ENCODE measurements at regions not wholly inside any gene's neighbourhood (a gene's known extent, or its start where the extent isn't known, plus 50 kb on each side); places are given as distances from the start of the nearest gene placed in this dataset.

GRCh38 chr5:166710271-166710670 is 1581.2 kb upstream of the WWC1 start:
- intact Hi-C loops (cut with micrococcal nuclease; ENCODE audit: unreplicated experiment) (no loop called here), in situ Hi-C loops (cut with MboI) (no loop called here)
- Histone ChIP-seq H3K27ac (ENCODE audit: control insufficient read depth, insufficient read depth) (no peak overlapping the region), H3K4me3 (no peak overlapping the region), H3K36me3 (ENCODE audit: control insufficient read depth in 2 of 2, insufficient read depth in 2 of 2, low read length in 1 of 2) (no peaks in the 10 kb centered on the region), H4K20me1 (ENCODE audit: control insufficient read depth, insufficient read depth) (no peaks in the 10 kb centered on the region), H3K79me2 (ENCODE audit: control insufficient read depth, insufficient read depth, low read length) (no peaks in the 10 kb centered on the region), H3K9me3 (replicated peaks; ENCODE audit: control insufficient read depth, insufficient read depth, low read length) (no peaks in the 10 kb centered on the region; the same call in 2 of the 3 replicates), H2AFZ (ENCODE audit: control insufficient read depth, low read depth, low read length) (no peak overlapping the region), H3K27me3 (replicated peaks in 1 of 2; ENCODE audit: control insufficient read depth in 2 of 2, insufficient read depth in 2 of 2, low read length in 1 of 2) (no peaks in the 10 kb centered on the region), H3K4me2 (ENCODE audit: control insufficient read depth, insufficient read depth) (no peak overlapping the region), H3K9ac (ENCODE audit: control insufficient read depth, insufficient read depth, low read length) (no peak overlapping the region), H3K4me1 (ENCODE audit: control insufficient read depth, insufficient read depth, low read length) (no peaks in the 10 kb centered on the region)
- BruUV-seq (replicated peaks) = no TSS peak
- ChIA-PET SMC1A (ENCODE audit: uncharacterized antibody, unreplicated experiment) (no interaction called here), RAD21 (ENCODE audit: unreplicated experiment) (no interaction called here), POLR2A (no interaction called here), CTCF (no interaction called here)
- 3% methylated on average over 2 of the region's 2 CpGs for WGBS (ENCODE audit: insufficient coverage, insufficient replicate concordance, low lambda C conversion rate, missing lambda C conversion rate)
- TF ChIP-seq RCOR1 (conservative IDR thresholded peaks at IDR 0.05; ENCODE audit: low read depth, low read length) = no peak
- TF ChIP-seq STAT1 (conservative IDR thresholded peaks at IDR 0.05) = no peak
- no peak for TF ChIP-seq CUX1 (IDR thresholded peaks at IDR 0.05; ENCODE audit: insufficient replicate concordance, low read depth, low read length)
- no peak for TF ChIP-seq USF1 (IDR thresholded peaks at IDR 0.05; ENCODE audit: borderline replicate concordance, extremely low read length, insufficient read depth, low read depth, low read length)
- no peak for TF ChIP-seq SIN3A (IDR thresholded peaks at IDR 0.05; ENCODE audit: low read depth, low read length)
- no peak for TF ChIP-seq SP1 (IDR thresholded peaks at IDR 0.05; ENCODE audit: low read depth, low read length)
- no peak for TF ChIP-seq SUPT20H (IDR thresholded peaks at IDR 0.05; ENCODE audit: borderline replicate concordance, control insufficient read depth, low read depth, low read length)
- TF ChIP-seq CTCF (IDR thresholded peaks at IDR 0.05 in 2 of 3, conservative IDR thresholded peaks at IDR 0.05 in 1 of 3; ENCODE audit: control insufficient read depth in 2 of 3, extremely low read depth in 1 of 3, insufficient read depth in 1 of 3, low read depth in 3 of 3, low read length in 3 of 3) = no peak
- ATAC-seq (no peak), FAIRE-seq (no peak), DNase-seq (ENCODE audit: low read depth, low spot score) (no peak)

Data from GM12878 (cell line).